ENCODE measurements at regions not wholly inside any gene's neighbourhood (a gene's known extent, or its start where the extent isn't known, plus 50 kb on each side); places are given as distances from the start of the nearest gene placed in this dataset.

- 82% methylated on average over 7 of the region's 7 CpGs for WGBS
- Histone ChIP-seq H3K27ac (replicated peaks in 1 of 4) (no peak overlapping the region), H3K4me3 (no peak overlapping the region), H3K9me3 (no peaks in the 10 kb centered on the region), H3K4me1 (no peaks in the 10 kb centered on the region), H3K36me3 (no peaks in the 10 kb centered on the region), H3K27me3 (no peaks in the 10 kb centered on the region)
- no peak for TF ChIP-seq POLR2AphosphoS5 (IDR thresholded peaks at IDR 0.05)
- no peak for DNase-seq (ENCODE audit: extremely low spot score)
- intact Hi-C loops (cut with DNase I): no loop called here
These were observed 59.9 kb upstream of the BCHE start for GRCh38 chr3:165897137-165897536.

- intact Hi-C loops (cut with DNase I): no loop called here
- Histone ChIP-seq H3K4me1 (no peaks in the 10 kb centered on the region), H3K27me3 (no peaks in the 10 kb centered on the region), H3K36me3 (no peaks in the 10 kb centered on the region), H3K4me3 (no peak overlapping the region), H3K27ac (replicated peaks in 1 of 4) (no peak overlapping the region), H3K9me3 (no peaks in the 10 kb centered on the region)
- TF ChIP-seq POLR2AphosphoS5 (IDR thresholded peaks at IDR 0.05): no peak
- no peak for TF ChIP-seq CTCF (IDR thresholded peaks at IDR 0.05)
- no peak for TF ChIP-seq EP300 (IDR thresholded peaks at IDR 0.05)
- TF ChIP-seq POLR2A (IDR thresholded peaks at IDR 0.05; ENCODE audit: low read depth): no peak
- 74% methylated on average over 5 of the region's 5 CpGs for WGBS
- DNase-seq (ENCODE audit: extremely low spot score): no peak
These were observed 58.7 kb upstream of the BCHE start for GRCh38 chr3:165895919-165896318.

GRCh38 chr3:165892565-165892964, 55.3 kb upstream of the BCHE start:
- Histone ChIP-seq H3K4me3 (no peak overlapping the region), H3K36me3 (no peaks in the 10 kb centered on the region), H3K27me3 (no peaks in the 10 kb centered on the region), H3K4me1 (no peaks in the 10 kb centered on the region), H3K9me3 (no peaks in the 10 kb centered on the region), H3K27ac (replicated peaks in 1 of 4) (no peak overlapping the region)
- no peak for DNase-seq (ENCODE audit: extremely low spot score)
- TF ChIP-seq CTCF (IDR thresholded peaks at IDR 0.05) (no peak), EP300 (IDR thresholded peaks at IDR 0.05) (no peak), POLR2A (IDR thresholded peaks at IDR 0.05; ENCODE audit: low read depth) (no peak), POLR2AphosphoS5 (IDR thresholded peaks at IDR 0.05) (no peak)
- intact Hi-C loops (cut with DNase I): no loop called here
- WGBS: 88% methylated on average over 4 of the region's 4 CpGs

Small RNAs in the stretch of these regions (small RNA-seq; reads per million reads assigned to genes)
- 0 reads per million in 3 donors for gene AC069439.1
- gene AC072046.1: 0 reads per million in 3 donors
- 0 reads per million in 3 donors for gene AC072046.2
- gene MTND4LP10: 0 reads per million in 3 donors
- gene RN7SKP298: 0 reads per million in 3 donors

All from esophagus muscularis mucosa (tissue), 4 donors.